Heart right ventricle (tissue), 16 donors: ENCODE measurements at regions not wholly inside any gene's neighbourhood (a gene's known extent, or its start where the extent isn't known, plus 50 kb on each side); places are given as distances from the start of the nearest gene placed in this dataset.

ENCODE experiments used
- ATAC-seq, 8 donors: fragments of 200-7000 bp; cut with Tn5 transposase; one replicate each; pipeline ENCODE4 v1.9.1; 2020; ENCODE audit warnings: mild to moderate bottlenecking in 8 of 8, moderate library complexity in 8 of 8, moderate number of reproducible peaks in 1 of 8
- DNase-seq, 2 donors: peaks; one replicate each; pipeline ENCODE4 v3.0.0-alpha.2; 2020
- H3K27ac ChIP-seq, 10 donors: fragments of 200-600 bp; sonication (generic) in 2 of 10; one replicate each; pipeline versions ENCODE4 v1.5.0 to v1.8.0; 2020 to 2022; ENCODE audit warnings: mild to moderate bottlenecking in 3 of 10
- H3K27me3 ChIP-seq, 7 donors: fragments of 200-600 bp; one replicate each; pipeline ENCODE4 v1.8.0; 2021 to 2022; ENCODE audit warnings: mild to moderate bottlenecking in 2 of 7
- H3K36me3 ChIP-seq, 9 donors: fragments of 200-600 bp; sonication (generic) in 1 of 9; one replicate each; pipeline versions ENCODE4 v1.5.0 to v1.8.0; 2020 to 2022; ENCODE audit warnings: mild to moderate bottlenecking in 2 of 9
- H3K4me1 ChIP-seq, 9 donors: fragments of 200-600 bp; sonication (generic) in 1 of 9; one replicate each; pipeline versions ENCODE4 v1.5.0 to v1.8.0; 2020 to 2022; ENCODE audit warnings: mild to moderate bottlenecking in 4 of 9
- H3K4me3 ChIP-seq, 10 donors: fragments of 200-600 bp; sonication (generic) in 2 of 10; one replicate each; pipeline versions ENCODE4 v1.5.0 to v1.8.0; 2020 to 2022; ENCODE audit warnings: mild to moderate bottlenecking in 7 of 10, moderate library complexity in 2 of 10
- H3K9me3 ChIP-seq, 11 donors: fragments of 200-600 bp in 10 of 11; sonication (generic) in 2 of 11; one replicate each; pipeline versions ENCODE4 v1.5.0 to v1.8.0; 2013 to 2022; ENCODE audit warnings: mild to moderate bottlenecking in 2 of 11, control low read depth in 1 of 11, moderate library complexity in 1 of 11
- WGBS, 2 donors: extraction: QIAGEN DNeasy Blood & Tissue Kit; methylation state at CpG; one replicate each; pipeline ENCODE4 v1.1.7; 2013; ENCODE audit warnings: inconsistent platforms in 1 of 2; 5-methylcytosine and 5-hydroxymethylcytosine counted together
- intact Hi-C, 10 donors: fragments of 100-400 bp; cut with DNase I; formaldehyde crosslinking; loops; one replicate each; pipeline versions ENCODE4 v1.11.1 to v1.14.2; 2022
- TF ChIP-seq, protein P1 (sequence below), 9 donors: fragments of 200-600 bp; sonication (generic) in 2 of 9; IDR thresholded peaks; one replicate each; pipeline versions ENCODE4 v1.5.0 to v1.8.0; 2021 to 2022; ENCODE audit warnings: antibody characterized with exemption in 9 of 9, mild to moderate bottlenecking in 5 of 9, moderate library complexity in 1 of 9
- donor health status: Arrhythmogenic right ventricular cardiomyopathy.
- donor health status: ischemic (EF 13 %, LVEDD 7.1; RV severe dilation, severe dysfunction).
- donor health status: healthy with polysubstance abuse.
- donor health status: DM: no; HTN: yes; CAD: no.
- donor health status: DM: no; HTN: no; CAD: no.
- donor health status: ischemic (EF 25% LVEDD 6.9; RV normal size, moderate dysfunction).
- donor health status: ischemic (EF 25% LVEDD 5.7; RV mildly dilated, moderate dysfunction).
- donor health status: healthy.
- donor health status: DM: yes; HTN: yes; CAD: no.
- donor health status: Ischemic cardiomyopathy.
- donor health status: ischemic (EF 35%, LVEDD 5.7; RV mildly dilated, moderate dysfunction).
- donor health status: nonischemic (EF 11% LVEDD 7.7; RV severe dilation, severe dysfunction).
- donor health status: DM: yes; HTN: yes; CAD: no.
- donor health status: PGD.
- donor health status: ischemic (EF 29% LVEDD 5.4; RV normal size, mild dysfunction).
- donor health status: nonischemic (EF 23%, LVEDD 6.1; RV moderate dilation, normal function).

DNA sequence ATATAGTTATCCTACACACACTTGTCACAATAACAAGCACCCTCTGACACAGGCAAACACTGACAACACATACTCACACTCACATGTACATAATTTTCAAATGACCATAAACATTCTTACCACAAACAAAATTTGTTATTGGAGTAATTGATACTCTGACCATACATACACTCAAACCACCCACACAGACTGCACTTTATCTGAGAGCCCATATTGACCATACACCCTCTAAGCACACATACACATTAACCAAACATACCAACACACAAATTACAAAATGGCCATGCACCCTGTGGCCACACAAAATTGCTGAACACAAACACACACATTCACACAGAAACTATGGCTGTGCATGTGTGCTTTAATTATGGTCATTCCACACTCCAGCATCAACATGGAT lies 79.1 kb upstream of the FAM120A start:
- no peaks in the 10 kb centered on the region for H3K9me3 ChIP-seq
- intact Hi-C loops = no loop called here
- ATAC-seq (no peak), DNase-seq (no peak)
- H3K36me3 ChIP-seq = no peaks in the 10 kb centered on the region
- H3K27ac ChIP-seq = no peak overlapping the region
- no peak overlapping the region for H3K4me3 ChIP-seq
- H3K27me3 ChIP-seq = peaks cover 0 to 2% (median 0%) of the 10 kb centered on the region in 7 donors
- TF ChIP-seq, protein P1, sequence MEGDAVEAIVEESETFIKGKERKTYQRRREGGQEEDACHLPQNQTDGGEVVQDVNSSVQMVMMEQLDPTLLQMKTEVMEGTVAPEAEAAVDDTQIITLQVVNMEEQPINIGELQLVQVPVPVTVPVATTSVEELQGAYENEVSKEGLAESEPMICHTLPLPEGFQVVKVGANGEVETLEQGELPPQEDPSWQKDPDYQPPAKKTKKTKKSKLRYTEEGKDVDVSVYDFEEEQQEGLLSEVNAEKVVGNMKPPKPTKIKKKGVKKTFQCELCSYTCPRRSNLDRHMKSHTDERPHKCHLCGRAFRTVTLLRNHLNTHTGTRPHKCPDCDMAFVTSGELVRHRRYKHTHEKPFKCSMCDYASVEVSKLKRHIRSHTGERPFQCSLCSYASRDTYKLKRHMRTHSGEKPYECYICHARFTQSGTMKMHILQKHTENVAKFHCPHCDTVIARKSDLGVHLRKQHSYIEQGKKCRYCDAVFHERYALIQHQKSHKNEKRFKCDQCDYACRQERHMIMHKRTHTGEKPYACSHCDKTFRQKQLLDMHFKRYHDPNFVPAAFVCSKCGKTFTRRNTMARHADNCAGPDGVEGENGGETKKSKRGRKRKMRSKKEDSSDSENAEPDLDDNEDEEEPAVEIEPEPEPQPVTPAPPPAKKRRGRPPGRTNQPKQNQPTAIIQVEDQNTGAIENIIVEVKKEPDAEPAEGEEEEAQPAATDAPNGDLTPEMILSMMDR (IDR thresholded peaks at IDR 0.05) = no peak
- H3K4me1 ChIP-seq = no peaks in the 10 kb centered on the region

GRCh38 chr9:93376411-93376810 lies 75.1 kb upstream of the FAM120A start:
- H3K27me3 ChIP-seq = peaks cover 0 to 21% (median 6%) of the 10 kb centered on the region in 7 donors
- no peaks in the 10 kb centered on the region for H3K4me1 ChIP-seq
- DNase-seq (no peak), ATAC-seq (no peak)
- H3K9me3 ChIP-seq = no peaks in the 10 kb centered on the region
- TF ChIP-seq, protein P1 (IDR thresholded peaks at IDR 0.05) = no peak
- no peak overlapping the region for H3K27ac ChIP-seq
- no peak overlapping the region for H3K4me3 ChIP-seq
- no peaks in the 10 kb centered on the region for H3K36me3 ChIP-seq
- intact Hi-C loops = no loop called here

DNA sequence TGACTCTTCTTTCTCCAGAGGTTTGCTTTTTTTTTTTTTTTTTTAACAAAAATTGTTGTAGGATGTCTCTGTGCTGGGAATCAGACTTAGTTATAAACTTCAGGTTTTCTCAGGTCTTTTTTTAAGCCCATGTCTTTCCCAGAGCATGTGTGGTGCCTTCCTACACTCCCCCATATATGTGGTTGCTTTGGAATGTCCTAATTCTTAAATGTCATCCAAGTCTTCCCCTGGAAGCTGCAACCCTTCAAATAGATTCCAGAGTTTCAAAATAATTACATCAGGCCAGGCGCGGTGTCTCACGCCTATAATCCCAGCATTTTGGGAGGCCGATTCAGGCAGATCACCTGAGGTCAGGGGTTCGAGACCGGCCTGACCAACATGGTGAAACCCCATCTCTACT lies 73.2 kb upstream of the FAM120A start:
- no peak overlapping the region for H3K4me3 ChIP-seq
- no peaks in the 10 kb centered on the region for H3K9me3 ChIP-seq
- DNase-seq (no peak), ATAC-seq (no peak)
- no peaks in the 10 kb centered on the region for H3K36me3 ChIP-seq
- 86 to 89% methylated on average over 6 of the region's 6 CpGs for WGBS, 2 donors
- peaks cover 0 to 21% (median 6%) of the 10 kb centered on the region in 7 donors for H3K27me3 ChIP-seq
- no peaks in the 10 kb centered on the region for H3K4me1 ChIP-seq
- no peak overlapping the region for H3K27ac ChIP-seq
- intact Hi-C loops = no loop called here
- TF ChIP-seq, protein P1 (IDR thresholded peaks at IDR 0.05) = no peak

- no peaks in the 10 kb centered on the region for H3K36me3 ChIP-seq
- ATAC-seq = no peak
- H3K27ac ChIP-seq = no peak overlapping the region
- H3K4me3 ChIP-seq = no peak overlapping the region
- no peaks in the 10 kb centered on the region for H3K4me1 ChIP-seq
- peaks cover 0 to 21% (median 6%) of the 10 kb centered on the region in 7 donors for H3K27me3 ChIP-seq
- H3K9me3 ChIP-seq = peaks cover 0 to 1% (median 0%) of the 10 kb centered on the region in 11 donors
- DNase-seq = no peak
- intact Hi-C loops = no loop called here
- 97 to 98% methylated on average over 1 of the region's 1 CpG for WGBS, 2 donors
- TF ChIP-seq, protein P1 (IDR thresholded peaks at IDR 0.05) = peak in 1 of 9 donors; percentile 19
Measured at GRCh38 chr9:93379051-93379450, 72.4 kb upstream of the FAM120A start.
